ENCODE measurements at regions not wholly inside any gene's neighbourhood (a gene's known extent, or its start where the extent isn't known, plus 50 kb on each side); places are given as distances from the start of the nearest gene placed in this dataset.

DNA sequence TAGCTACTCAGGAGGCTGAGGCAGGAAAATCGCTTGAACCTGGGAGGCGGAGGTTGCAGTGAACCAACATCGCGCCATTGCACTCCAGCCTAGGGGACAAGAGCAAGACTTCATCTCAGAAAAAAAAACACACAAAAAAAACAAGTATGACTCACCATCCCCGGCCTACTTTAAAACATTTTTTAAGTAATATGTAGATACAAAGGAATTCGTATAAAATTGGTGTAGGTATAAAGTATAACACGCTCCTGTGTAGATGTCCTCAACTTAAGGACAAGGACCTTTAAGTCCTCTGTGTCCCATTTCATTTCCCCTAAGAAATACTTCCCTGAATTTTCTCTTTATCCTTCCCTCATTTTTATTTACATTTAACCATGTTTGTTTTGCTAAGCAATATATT, 73.4 kb upstream of the PKN2 start:
- TF ChIP-seq, protein P1, sequence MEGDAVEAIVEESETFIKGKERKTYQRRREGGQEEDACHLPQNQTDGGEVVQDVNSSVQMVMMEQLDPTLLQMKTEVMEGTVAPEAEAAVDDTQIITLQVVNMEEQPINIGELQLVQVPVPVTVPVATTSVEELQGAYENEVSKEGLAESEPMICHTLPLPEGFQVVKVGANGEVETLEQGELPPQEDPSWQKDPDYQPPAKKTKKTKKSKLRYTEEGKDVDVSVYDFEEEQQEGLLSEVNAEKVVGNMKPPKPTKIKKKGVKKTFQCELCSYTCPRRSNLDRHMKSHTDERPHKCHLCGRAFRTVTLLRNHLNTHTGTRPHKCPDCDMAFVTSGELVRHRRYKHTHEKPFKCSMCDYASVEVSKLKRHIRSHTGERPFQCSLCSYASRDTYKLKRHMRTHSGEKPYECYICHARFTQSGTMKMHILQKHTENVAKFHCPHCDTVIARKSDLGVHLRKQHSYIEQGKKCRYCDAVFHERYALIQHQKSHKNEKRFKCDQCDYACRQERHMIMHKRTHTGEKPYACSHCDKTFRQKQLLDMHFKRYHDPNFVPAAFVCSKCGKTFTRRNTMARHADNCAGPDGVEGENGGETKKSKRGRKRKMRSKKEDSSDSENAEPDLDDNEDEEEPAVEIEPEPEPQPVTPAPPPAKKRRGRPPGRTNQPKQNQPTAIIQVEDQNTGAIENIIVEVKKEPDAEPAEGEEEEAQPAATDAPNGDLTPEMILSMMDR (IDR thresholded peaks at IDR 0.05): no peak
- TF ChIP-seq POLR2A (IDR thresholded peaks at IDR 0.05): no peak

All from body of pancreas (tissue), 4 donors.